ENCODE measurements at regions not wholly inside any gene's neighbourhood (a gene's known extent, or its start where the extent isn't known, plus 50 kb on each side); places are given as distances from the start of the nearest gene placed in this dataset.

DNA sequence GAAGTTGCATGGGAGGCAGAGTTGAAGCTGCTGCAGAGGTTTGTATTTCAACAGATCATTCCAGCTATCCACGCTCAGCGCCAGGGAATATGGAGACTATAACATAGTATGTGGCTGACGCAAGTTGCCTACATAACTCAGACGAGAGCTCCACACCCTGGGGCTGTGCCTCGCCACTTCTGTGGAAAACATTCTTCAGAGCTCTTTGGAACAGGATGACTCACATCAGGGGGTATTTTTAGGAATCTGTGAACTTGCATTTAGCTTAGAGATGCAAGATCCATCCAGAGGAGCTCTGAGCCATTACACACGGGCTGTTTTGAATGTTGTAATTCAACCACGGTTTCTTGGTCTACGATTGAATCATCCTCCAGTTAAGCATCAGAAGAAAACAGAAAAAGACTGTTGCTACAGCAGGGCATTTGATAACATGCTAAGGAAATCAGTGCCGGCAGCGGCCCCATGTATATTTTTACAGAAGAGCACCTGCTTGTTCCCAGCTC is 481.5 kb upstream of the AKR1E2 start:
- no peak overlapping the region for H3K27ac ChIP-seq (replicated peaks)
- TF ChIP-seq, protein P1, sequence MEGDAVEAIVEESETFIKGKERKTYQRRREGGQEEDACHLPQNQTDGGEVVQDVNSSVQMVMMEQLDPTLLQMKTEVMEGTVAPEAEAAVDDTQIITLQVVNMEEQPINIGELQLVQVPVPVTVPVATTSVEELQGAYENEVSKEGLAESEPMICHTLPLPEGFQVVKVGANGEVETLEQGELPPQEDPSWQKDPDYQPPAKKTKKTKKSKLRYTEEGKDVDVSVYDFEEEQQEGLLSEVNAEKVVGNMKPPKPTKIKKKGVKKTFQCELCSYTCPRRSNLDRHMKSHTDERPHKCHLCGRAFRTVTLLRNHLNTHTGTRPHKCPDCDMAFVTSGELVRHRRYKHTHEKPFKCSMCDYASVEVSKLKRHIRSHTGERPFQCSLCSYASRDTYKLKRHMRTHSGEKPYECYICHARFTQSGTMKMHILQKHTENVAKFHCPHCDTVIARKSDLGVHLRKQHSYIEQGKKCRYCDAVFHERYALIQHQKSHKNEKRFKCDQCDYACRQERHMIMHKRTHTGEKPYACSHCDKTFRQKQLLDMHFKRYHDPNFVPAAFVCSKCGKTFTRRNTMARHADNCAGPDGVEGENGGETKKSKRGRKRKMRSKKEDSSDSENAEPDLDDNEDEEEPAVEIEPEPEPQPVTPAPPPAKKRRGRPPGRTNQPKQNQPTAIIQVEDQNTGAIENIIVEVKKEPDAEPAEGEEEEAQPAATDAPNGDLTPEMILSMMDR (IDR thresholded peaks at IDR 0.05; ENCODE audit: insufficient read depth, low read length), result no peak
- no peak for TF ChIP-seq GABPA (IDR thresholded peaks at IDR 0.05; ENCODE audit: low read depth)
- no peaks in the 10 kb centered on the region for H3K27me3 ChIP-seq (ENCODE audit: insufficient read depth, poor library complexity, severe bottlenecking)
- H3K4me3 ChIP-seq (replicated peaks; ENCODE audit: insufficient read depth, low read length), result no peak overlapping the region
- no peak for DNase-seq (ENCODE audit: low read depth in 1 of 2, low spot score in 1 of 2)

- TF ChIP-seq, protein P2, sequence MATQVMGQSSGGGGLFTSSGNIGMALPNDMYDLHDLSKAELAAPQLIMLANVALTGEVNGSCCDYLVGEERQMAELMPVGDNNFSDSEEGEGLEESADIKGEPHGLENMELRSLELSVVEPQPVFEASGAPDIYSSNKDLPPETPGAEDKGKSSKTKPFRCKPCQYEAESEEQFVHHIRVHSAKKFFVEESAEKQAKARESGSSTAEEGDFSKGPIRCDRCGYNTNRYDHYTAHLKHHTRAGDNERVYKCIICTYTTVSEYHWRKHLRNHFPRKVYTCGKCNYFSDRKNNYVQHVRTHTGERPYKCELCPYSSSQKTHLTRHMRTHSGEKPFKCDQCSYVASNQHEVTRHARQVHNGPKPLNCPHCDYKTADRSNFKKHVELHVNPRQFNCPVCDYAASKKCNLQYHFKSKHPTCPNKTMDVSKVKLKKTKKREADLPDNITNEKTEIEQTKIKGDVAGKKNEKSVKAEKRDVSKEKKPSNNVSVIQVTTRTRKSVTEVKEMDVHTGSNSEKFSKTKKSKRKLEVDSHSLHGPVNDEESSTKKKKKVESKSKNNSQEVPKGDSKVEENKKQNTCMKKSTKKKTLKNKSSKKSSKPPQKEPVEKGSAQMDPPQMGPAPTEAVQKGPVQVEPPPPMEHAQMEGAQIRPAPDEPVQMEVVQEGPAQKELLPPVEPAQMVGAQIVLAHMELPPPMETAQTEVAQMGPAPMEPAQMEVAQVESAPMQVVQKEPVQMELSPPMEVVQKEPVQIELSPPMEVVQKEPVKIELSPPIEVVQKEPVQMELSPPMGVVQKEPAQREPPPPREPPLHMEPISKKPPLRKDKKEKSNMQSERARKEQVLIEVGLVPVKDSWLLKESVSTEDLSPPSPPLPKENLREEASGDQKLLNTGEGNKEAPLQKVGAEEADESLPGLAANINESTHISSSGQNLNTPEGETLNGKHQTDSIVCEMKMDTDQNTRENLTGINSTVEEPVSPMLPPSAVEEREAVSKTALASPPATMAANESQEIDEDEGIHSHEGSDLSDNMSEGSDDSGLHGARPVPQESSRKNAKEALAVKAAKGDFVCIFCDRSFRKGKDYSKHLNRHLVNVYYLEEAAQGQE (IDR thresholded peaks at IDR 0.05; ENCODE audit: insufficient replicate concordance, low read depth), result no peak
- TF ChIP-seq SPI1 (IDR thresholded peaks at IDR 0.05; ENCODE audit: borderline replicate concordance, low read depth), result no peak
- TF ChIP-seq, protein P1 (IDR thresholded peaks at IDR 0.05; ENCODE audit: insufficient read depth, low read length), result no peak
- no peak for TF ChIP-seq POLR2AphosphoS5 (IDR thresholded peaks at IDR 0.05; ENCODE audit: low read depth)
- TF ChIP-seq GABPA (IDR thresholded peaks at IDR 0.05; ENCODE audit: low read depth), result no peak
- DNase-seq (ENCODE audit: low read depth in 1 of 2, low spot score in 1 of 2), result no peak
- H3K27ac ChIP-seq (replicated peaks), result no peak overlapping the region
Observed at GRCh38 chr10:4343873-4344272, 482.1 kb upstream of the AKR1E2 start.

DNA sequence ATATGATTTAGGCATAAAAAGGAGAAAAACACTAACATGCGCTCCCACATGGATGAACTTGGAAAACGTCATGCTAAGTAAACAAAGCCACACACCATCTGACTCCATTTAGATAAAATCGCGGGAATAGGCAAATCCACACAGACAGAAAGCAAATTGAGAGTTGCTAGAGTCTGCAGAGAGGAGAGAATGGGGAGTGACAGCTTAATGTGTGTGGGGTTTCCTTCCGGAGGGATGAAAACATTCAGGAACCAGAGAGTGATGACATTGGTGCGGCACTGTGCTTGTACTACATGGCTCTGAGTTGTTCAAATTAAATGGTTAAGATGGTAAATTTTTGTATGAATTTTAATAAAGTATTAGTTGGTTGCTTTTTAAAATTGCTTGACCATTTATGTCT is 482.9 kb upstream of the AKR1E2 start:
- no peak overlapping the region for H3K4me3 ChIP-seq (replicated peaks; ENCODE audit: insufficient read depth, low read length)
- TF ChIP-seq, protein P2 (IDR thresholded peaks at IDR 0.05; ENCODE audit: insufficient replicate concordance, low read depth), result no peak
- no peak overlapping the region for H3K27ac ChIP-seq (replicated peaks)
- no peaks in the 10 kb centered on the region for H3K27me3 ChIP-seq (ENCODE audit: insufficient read depth, poor library complexity, severe bottlenecking)
- DNase-seq (ENCODE audit: low read depth in 1 of 2, low spot score in 1 of 2), result no peak

More at GRCh38 chr10:4343873-4344272, 482.1 kb upstream of the AKR1E2 start:
- Histone ChIP-seq H3K4me3 (replicated peaks; ENCODE audit: insufficient read depth, low read length) (no peak overlapping the region), H3K27me3 (ENCODE audit: insufficient read depth, poor library complexity, severe bottlenecking) (no peaks in the 10 kb centered on the region)

- Histone ChIP-seq H3K4me3 (replicated peaks; ENCODE audit: insufficient read depth, low read length) (no peak overlapping the region), H3K27ac (replicated peaks) (no peak overlapping the region), H3K27me3 (ENCODE audit: insufficient read depth, poor library complexity, severe bottlenecking) (no peaks in the 10 kb centered on the region)
- TF ChIP-seq POLR2AphosphoS5 (IDR thresholded peaks at IDR 0.05; ENCODE audit: low read depth) (no peak), SPI1 (IDR thresholded peaks at IDR 0.05; ENCODE audit: borderline replicate concordance, low read depth) (no peak), GABPA (IDR thresholded peaks at IDR 0.05; ENCODE audit: low read depth) (no peak)
- TF ChIP-seq, protein P1 (IDR thresholded peaks at IDR 0.05; ENCODE audit: insufficient read depth, low read length), result no peak
- TF ChIP-seq, protein P2 (IDR thresholded peaks at IDR 0.05; ENCODE audit: insufficient replicate concordance, low read depth), result no peak
- no peak for DNase-seq (ENCODE audit: low read depth in 1 of 2, low spot score in 1 of 2)
Observed at GRCh38 chr10:4338768-4339167, 487.2 kb upstream of the AKR1E2 start.
